Left cardiac atrium (tissue), 4 donors: ENCODE measurements at regions not wholly inside any gene's neighbourhood (a gene's known extent, or its start where the extent isn't known, plus 50 kb on each side); places are given as distances from the start of the nearest gene placed in this dataset.
A peak's percentile ranks its signal among the peaks of the same experiment; 100 is the strongest.

ENCODE experiments used
- ATAC-seq, 2 donors: fragments of 200-7000 bp; cut with Tn5 transposase; one replicate each; pipeline ENCODE4 v1.9.1; 2020; ENCODE audit warnings: mild to moderate bottlenecking in 2 of 2, moderate library complexity in 2 of 2
- DNase-seq: peaks from one replicate; pipeline ENCODE4 v3.0.0-alpha.2; 2020
- intact Hi-C, 2 donors: fragments of 100-400 bp; cut with DNase I; formaldehyde crosslinking; loops; one replicate each; pipeline versions ENCODE4 v1.14.1 to v1.15.1; 2022 to 2023
- donor health status: DM: no; HTN: yes; CAD: no.
- donor health status: DM: no; HTN: yes; CAD: no; lungs with severe emphysema.
- donor health status: DM: yes; HTN: yes; CAD: no.
- donor health status: Dilated cardiomyopathy.

DNA sequence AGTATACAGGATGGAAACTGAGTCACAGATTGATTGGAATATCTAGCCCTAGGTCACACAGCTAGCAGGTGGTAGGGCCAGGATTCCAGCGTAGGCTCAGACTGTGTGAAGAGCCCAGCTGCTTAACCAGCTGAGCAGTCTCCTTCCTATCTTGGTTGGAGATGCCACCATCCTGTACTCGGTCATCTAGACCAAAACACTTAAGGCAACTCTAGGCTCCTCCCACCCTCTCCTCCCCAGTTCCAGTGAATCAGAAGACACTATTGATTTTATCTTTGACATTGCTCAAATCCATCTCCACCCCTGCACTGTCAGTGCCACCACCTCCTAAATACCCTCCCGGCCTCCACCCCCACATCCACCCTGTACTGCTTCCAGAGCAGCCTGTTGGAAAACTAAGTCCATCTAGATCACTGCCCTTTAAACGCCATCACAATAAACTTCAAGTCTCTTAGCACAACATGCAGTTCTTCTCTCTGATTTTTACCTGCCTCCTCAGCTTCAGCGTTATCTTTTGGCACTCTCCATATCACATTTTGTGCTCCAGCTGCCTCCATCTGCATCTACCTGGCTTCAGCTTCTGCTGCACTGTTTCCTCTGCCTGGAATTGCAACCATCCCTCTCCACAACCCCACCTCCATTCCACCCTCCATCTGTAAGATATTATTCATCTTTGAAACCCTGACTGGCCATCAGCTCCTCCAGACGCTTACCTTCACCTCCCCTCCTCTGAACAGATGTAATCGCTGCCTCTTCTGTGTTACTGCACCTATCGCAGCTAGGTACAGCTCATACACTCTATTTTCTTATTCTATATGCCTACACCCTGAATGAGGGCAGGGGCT is 86.8 kb upstream of the ACP3 start:
- no peak for DNase-seq
- intact Hi-C loops = no loop called here
- ATAC-seq = no peak

DNA sequence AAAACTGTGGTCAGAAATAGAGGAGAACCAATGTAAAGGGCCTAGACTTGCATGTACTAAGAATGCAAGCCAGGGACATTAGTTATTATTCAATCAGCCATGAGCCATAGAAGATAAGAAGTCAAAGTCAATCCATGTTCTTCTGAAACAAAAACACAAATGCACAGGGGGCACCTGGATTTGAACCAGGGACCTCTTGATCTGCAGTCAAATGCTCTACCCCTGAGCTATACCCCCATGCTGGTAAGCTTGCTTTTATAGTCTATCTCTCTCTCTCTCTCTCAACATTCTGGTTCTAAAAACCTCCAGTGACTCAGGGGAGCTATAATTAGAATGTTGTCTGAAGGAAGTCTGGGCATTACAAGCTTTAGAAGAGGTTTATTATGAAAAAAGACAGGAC is 85.6 kb upstream of the ACP3 start:
- intact Hi-C loops = no loop called here
- DNase-seq (no peak), ATAC-seq (peak; percentile 84 to 88)

DNA sequence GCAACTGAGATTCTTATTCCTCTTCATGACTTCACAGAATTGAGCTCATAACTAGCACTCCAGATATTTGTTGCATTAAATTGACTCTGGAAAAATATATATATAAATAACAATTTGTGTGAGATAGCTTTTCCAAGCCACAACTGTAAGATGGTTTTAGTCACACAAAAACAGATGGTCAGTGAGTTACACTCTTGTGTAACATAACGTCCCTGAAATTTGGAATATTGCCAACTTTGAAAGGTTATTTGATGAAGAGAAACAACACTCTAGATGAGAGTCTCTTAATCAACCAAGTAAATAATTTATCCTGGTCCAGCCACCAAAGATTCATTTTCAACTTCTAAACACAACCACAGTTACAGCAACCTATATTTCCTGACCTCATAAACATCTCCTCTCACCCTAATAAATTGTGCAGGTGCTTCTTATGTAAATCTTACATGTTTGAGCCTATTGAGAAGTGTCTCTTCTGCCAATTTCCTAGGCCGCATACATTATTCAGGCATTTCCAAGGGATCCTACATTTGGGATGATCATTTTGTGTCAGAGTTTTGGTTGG is 84.9 kb upstream of the ACP3 start:
- DNase-seq = no peak
- intact Hi-C loops = no loop called here
- peak in 1 of 2 donors; percentile 23 for ATAC-seq

DNA sequence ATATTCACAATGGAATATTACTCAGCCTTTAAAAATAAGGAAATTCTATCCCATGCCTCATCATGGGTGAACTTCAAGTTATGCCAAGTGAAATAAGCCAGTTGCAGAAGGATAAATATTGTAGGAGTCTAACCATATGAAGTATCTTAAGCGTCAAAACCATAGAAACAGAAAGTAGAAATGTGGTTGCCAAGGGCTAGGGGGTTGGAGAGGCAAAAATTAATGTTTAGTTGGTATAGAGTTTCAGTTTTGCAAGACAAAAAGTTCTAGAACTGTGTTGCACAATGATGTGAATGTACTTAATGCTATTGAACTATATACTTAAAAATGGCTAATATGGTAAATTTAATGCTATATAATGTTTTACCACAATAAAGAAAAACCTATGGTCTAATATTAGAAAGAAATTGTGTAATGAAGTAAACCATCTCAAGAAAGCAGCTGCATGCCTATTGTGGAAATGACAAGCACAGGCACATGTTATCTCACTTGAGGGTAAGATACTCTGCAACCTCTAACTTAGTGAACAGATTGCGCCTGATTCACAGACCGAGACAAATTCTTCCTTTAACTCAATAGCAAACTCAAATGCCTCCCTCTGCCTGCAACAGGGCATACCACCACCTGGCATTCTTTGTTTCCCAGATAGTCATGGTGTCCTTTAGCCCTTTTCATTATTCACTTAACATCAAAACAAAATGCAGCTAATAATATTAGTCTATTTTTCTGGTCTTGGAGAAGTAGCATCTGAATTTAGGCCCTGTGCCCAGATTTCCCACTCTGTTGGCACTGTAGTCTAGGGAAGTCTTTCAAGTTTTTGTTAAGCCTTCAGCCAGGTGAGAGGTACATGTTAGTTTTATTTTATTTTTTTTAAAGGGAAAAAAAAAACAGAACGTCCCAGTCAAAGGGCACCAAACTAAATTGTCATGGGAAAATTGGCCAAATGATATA is 80.2 kb upstream of the ACP3 start:
- intact Hi-C loops = no loop called here
- ATAC-seq = no peak
- DNase-seq = no peak

DNA sequence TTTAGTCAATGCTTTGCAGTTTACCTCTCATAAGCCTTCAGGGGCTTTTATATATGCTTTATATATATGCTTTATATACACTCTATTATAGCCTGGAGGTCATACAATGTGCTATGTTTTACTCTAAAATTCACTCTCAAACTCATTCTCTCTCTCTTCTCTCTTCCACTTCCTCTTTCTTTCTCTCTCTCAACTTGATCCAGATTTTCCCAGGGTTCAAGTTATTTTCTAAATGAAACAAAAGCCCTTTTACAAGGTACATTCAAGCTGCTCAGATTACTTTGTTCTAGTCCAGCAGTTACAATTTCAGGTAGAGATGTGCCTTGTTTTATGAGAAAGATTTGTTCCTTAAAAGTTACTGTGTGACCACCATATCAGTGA is 79.6 kb upstream of the ACP3 start:
- intact Hi-C loops = no loop called here
- DNase-seq (no peak), ATAC-seq (no peak)

DNA sequence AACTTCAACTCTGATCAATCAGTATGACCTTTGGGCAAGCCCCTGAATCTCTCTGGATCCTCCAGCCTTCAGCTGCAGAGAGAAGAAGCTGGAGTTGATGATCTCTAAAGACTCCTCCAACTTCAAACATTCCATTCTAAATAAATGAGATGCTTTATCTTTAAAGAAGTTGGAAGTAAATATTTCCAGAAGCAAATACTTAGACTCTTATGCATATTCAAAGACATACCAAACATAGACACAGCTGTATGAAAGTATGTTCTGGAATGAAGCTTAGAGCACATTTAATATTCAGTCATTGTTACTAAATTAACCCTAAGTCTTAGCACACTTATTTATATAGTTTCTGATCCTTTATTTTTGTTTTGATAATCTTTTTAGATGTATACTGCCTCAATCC is 77.6 kb upstream of the ACP3 start:
- no peak for ATAC-seq
- DNase-seq = no peak
- intact Hi-C loops = no loop called here

DNA sequence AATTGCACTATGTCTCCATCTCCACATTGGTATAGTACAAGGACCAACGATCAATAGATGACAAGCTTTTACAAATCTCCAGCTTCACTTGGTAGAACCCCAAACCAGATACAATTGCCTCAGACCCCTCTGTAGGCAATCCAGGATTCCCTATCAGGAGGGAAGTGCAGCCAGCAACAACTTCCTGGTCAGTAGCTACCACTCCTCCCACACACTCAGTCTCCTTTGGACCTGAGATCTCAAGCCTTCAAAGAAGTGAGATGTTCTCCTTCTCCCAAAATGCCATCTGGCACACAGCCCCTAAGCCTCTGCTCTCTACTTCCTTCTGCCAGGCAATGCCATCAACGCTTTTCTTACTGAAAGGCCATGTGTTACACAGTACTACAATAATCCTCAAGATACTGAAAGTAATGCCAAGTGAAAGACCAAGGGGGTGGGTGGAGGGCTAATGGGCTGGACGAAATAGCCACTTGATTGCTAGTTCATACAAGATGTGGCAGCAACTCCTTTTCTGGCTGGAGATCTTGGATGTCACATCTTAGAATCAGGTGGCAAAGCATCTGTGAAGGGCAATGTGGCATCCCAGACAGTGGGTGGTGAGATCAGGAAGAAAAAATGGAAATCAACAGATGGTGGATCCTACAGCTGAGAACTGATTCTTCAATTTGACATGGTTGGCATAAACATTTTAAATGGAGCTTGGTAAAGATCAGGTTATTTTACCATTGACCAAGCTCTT is 75.3 kb upstream of the ACP3 start:
- DNase-seq = no peak
- ATAC-seq = no peak
- intact Hi-C loops = no loop called here

DNA sequence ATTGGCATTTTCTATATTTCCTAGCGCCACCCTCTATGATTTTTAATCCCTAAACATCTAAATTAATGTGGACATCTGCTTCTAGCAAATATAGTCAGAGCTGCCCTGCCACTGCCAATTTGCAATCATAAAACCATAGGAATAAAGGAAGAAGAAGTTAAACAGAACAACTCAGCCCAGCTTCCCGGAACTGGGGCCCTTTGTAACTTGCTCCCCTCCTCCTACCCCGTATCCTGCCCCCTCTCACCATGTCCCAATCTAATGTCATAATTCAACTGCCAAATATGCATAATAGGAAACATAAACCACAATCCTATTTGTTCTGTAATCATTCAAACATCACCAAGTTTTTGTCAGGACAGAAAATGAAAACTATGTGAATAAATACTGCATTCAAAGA is 74.4 kb upstream of the ACP3 start:
- ATAC-seq = no peak
- intact Hi-C loops = no loop called here
- no peak for DNase-seq

DNA sequence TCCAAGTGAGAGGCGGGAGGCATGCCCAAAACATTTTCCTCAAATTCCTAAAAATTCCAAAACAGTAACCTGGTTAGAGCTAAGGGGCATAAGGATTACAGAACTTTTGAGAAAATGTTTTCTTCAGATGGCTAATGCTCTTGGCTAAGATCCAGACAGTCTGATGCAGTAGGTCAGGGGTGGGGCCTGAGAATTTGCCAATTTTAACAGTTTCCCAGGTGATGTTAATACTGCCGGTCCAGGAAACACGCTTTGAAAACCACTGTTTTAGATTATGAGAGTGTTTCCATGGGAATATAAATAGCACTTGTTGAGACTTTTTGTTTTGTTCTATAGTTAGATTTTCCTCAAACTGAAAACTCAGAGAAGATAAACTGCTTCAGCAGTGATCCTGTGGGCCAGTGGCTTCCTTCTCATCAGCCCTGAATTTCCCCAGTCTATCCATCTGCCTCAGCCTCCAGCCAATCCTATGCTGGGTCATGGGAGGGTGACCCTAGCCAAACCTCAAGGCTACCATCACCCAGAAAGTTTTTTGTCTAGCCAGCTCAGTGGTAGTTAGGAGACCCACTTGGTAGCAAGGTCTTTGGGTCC is 71.6 kb upstream of the ACP3 start:
- DNase-seq (no peak), ATAC-seq (peak in 1 of 2 donors; percentile 75)
- intact Hi-C loops = no loop called here

DNA sequence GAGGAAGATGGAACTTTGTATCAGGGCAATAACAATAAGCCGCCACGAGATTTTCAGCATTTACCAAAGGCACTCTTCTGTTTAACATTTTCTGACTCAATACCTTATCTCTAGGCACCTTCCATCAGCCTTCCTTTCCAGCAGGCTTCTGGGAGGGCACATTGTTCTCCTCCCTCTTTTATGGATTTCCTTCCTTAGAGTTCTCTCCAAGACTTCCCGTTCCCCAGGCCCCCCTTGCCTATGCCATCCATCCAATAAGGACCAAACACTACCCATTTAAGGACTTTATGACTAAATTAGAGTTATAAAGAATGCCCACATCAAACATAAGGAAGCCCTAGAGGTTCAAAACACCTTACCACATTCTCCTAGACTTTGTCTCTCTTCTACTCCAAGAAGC is 71.0 kb upstream of the ACP3 start:
- DNase-seq = no peak
- intact Hi-C loops = no loop called here
- ATAC-seq = no peak

DNA sequence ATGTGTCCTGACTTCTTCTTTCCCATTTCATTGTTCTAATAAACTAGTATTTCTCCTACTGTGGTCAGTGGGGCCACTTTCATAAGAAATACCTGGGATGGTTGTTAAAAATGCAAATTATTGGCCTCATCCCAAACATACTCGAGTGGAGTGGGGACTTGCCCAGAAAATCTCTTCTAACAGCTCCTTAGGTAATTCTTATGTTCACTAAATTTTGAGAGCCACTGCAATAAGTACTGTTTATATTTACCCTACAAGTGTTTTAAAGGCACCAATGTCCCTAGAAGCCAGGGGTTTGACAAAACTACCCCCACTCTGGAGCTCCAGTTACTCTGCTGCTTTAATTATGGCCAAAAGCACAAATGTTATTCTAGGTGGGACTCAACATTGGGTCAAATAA is 70.0 kb upstream of the ACP3 start:
- DNase-seq = no peak
- intact Hi-C loops = no loop called here
- no peak for ATAC-seq

DNA sequence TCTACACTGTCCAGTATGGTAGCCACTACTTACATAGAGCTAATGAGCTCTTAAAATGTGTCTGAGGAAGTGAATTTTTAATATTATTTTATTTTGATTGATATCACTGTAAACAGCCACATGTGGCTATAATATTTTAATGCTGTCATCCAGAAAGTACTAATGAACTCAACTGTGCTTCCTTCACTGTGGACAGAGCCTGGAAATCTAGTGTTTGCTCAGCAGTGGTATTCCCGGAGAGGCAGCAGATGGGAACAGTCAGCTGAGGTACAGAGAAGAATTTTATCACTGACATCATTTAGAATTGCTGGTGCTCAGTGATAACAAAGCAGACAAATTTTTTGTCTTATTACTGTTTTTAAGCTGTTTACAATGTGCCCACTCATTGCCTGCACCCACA is 68.7 kb upstream of the ACP3 start:
- intact Hi-C loops = no loop called here
- no peak for ATAC-seq

DNA sequence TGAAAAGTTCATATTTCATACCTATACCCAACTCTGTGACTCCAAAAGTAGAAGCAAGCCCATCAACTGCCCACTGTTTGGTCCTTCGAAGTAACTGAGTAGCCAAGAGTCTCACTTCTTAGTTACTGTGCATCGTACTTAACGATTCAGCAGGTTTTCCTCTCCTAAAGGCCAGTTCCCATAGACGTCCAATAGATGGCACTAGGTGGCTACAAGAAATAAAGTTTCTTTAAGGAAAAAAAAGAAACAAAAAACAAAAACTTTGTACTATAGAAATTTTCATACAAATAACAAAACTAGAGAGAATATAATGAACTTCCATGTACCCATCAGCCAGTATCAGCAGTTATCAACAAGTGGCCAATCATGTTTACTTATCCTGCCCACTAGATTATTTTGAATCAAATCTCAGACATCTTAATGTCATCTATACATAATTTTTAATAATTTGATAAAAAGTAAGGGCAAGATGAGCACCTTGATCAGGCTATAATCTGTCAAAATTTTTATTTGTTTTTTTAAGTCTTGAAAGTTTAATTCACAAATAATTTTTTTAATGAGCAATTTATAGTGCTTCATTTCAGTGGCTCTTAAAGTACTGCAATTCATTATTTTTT is 63.8 kb upstream of the ACP3 start:
- intact Hi-C loops = loop anchor here in 1 of 2 donors (2.0 kb wide), 1 partner anchor 89 kb away; no protein-coding TSS in a partner anchor
- ATAC-seq = peak; percentile 30 to 49
- no peak for DNase-seq

More for the DNA sequence above, 68.7 kb upstream of the ACP3 start:
- no peak for DNase-seq

DNA sequence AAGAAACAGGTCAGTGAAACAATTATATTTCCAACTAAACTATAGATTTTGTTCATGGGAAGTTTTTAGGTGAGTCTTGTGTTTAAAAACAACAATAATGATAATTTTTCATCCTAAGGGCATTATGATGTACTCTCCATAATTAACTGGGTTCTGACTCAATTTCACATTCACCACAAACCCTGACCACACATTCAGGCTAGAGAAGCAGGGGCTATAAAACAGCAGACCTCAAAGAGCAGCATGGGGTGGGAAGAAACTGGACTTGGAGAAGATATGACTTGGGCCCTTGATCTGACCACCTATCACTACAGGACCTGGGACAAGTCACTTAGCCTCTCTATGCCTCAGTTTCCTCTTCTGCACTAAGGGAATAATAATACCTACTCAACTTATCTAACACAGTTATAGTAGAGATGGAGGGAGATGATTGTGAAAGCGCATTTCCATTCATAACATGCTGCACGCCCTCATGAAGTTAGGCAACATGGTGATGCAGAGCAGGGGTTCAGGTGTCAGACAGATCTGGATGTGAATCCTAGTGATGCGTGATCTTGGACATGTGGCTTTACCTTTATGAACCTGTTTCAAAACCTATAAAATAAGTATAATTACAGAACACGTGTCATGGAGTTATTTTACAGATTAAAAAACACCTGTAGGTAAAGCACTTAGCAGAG is 63.0 kb upstream of the ACP3 start:
- intact Hi-C loops = no loop called here
- ATAC-seq (no peak), DNase-seq (no peak)

DNA sequence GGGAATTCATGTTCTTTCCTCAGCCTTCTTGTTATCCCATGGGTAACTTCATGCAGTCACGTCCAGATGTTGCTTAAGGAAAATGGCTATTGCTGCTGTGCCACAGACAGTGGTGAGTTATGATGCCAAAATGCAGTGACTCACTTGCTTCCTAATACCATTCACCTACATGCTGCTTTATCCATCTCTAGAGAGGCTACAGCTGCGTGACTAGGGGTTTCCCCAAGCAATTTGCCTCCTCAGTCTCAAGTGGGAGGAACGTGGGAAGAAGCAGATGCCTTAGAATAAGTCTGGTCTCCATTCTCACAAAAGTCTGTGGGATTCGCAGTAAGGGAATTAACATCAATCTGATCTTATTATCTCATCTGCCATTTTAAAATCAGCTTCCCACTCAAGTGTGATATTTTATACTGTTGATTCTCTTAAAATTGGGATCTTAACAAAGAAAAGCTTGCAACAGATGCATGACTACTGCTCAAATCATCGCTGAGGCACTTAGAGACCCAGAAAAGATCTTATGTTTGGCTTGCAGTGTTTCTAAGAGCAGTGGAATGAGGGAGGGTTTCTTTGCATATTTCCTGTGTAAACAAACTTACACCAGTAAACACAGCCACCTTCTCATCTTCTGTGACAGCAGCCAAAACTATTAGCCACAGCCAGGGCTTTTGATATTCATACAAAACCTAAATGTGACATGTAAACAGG is 62.0 kb upstream of the ACP3 start:
- intact Hi-C loops = loop anchor here in 1 of 2 donors (5.0 kb wide), 1 partner anchor 142 kb away; no protein-coding TSS in a partner anchor
- ATAC-seq (peak; percentile 34 to 85), DNase-seq (no peak)

DNA sequence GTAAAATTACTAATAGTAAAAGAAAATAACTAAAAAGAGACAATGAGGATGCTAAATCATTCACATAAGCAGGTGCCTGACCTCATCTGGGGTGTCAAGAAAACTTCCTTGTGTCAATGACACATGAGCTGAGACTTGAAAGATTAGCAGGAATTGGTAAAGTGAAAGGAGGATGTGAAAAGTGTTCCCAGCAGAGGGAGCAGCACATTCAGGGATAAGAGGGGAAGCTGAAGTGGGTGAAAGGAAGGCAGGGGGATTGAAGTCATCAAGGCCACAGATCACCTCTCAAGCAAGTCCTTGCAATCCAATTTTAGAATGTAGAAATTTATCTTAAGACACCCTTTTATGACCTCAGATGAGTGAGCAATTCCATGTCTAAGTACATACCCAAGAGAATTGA is 60.2 kb upstream of the ACP3 start:
- intact Hi-C loops = loop anchor here in 1 of 2 donors (2.0 to 5.0 kb wide), 2 partner anchors 86 to 140 kb away; no protein-coding TSS in a partner anchor
- peak; percentile 59 to 64 for ATAC-seq
- DNase-seq = no peak

DNA sequence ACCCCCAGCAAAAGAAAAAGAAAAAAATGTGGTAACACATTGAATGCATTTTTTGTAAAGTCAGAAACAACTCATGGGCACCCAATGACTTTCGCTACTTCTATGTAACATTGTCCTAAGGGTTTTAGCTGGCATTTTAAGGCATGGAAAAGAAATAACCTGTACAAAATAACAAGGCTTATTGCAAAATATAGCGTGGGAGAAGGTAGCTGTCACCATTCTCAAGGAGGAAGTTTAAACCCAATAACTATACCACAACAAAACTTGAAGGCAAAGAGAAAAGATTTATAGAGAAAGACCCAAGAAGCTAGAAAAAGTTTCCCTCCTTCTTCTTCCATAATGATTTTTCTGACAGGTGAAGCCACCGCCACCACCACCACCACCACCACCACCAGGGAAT is 55.7 kb upstream of the ACP3 start:
- DNase-seq (no peak), ATAC-seq (no peak)
- intact Hi-C loops = no loop called here
